ENCODE measurements at regions not wholly inside any gene's neighbourhood (a gene's known extent, or its start where the extent isn't known, plus 50 kb on each side); places are given as distances from the start of the nearest gene placed in this dataset.

DNA sequence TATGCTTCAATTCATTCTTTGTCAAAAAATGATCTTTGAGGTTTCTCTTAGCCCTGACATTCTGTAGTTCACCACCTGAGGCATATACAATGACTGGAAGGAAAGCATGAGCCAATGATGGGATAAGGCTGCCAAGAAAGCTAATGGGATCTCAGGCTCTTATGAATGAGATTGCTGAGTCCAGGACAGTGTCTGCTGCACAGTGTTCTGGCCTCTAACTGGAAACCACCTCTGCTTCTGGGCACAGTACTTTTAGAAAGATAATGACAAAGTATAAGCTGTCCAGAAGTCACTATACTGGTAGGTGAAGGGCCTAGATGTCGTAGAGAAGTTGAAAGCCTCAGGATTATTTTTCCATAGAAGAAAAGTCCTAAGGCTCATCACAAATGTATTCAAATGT is 69.1 kb upstream of the PAPPA start:
- TF ChIP-seq, protein P1, sequence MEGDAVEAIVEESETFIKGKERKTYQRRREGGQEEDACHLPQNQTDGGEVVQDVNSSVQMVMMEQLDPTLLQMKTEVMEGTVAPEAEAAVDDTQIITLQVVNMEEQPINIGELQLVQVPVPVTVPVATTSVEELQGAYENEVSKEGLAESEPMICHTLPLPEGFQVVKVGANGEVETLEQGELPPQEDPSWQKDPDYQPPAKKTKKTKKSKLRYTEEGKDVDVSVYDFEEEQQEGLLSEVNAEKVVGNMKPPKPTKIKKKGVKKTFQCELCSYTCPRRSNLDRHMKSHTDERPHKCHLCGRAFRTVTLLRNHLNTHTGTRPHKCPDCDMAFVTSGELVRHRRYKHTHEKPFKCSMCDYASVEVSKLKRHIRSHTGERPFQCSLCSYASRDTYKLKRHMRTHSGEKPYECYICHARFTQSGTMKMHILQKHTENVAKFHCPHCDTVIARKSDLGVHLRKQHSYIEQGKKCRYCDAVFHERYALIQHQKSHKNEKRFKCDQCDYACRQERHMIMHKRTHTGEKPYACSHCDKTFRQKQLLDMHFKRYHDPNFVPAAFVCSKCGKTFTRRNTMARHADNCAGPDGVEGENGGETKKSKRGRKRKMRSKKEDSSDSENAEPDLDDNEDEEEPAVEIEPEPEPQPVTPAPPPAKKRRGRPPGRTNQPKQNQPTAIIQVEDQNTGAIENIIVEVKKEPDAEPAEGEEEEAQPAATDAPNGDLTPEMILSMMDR (IDR thresholded peaks at IDR 0.05), result no peak
- Histone ChIP-seq H3K27me3 (replicated peaks; ENCODE audit: insufficient read depth) (no peaks in the 10 kb centered on the region), H3K9me3 (no peaks in the 10 kb centered on the region), H3K36me3 (no peaks in the 10 kb centered on the region), H3K27ac (no peak overlapping the region), H3K4me3 (no peak overlapping the region), H3K4me1 (ENCODE audit: control insufficient read depth in 1 of 2, low read depth in 2 of 2) (peaks cover 0 to 16% of the 10 kb centered on the region in 2 donors)
- no peak for ATAC-seq (ENCODE audit: insufficient number of reproducible peaks, low FRiP score, low read depth)
- DNase-seq (ENCODE audit: low spot score), result no peak

GRCh38 chr9:116087246-116087645 is 66.3 kb upstream of the PAPPA start:
- ATAC-seq (ENCODE audit: insufficient number of reproducible peaks, low FRiP score, low read depth), result no peak

GRCh38 chr9:116087751-116088194 is 65.8 kb upstream of the PAPPA start:
- Histone ChIP-seq H3K9me3 (no peaks in the 10 kb centered on the region), H3K36me3 (no peaks in the 10 kb centered on the region), H3K27me3 (replicated peaks; ENCODE audit: insufficient read depth) (no peaks in the 10 kb centered on the region), H3K4me3 (no peak overlapping the region), H3K27ac (no peak overlapping the region), H3K4me1 (ENCODE audit: control insufficient read depth in 1 of 2, low read depth in 2 of 2) (peaks cover 0 to 11% of the 10 kb centered on the region in 2 donors)
- TF ChIP-seq, protein P1 (IDR thresholded peaks at IDR 0.05), result no peak
- ATAC-seq (ENCODE audit: insufficient number of reproducible peaks, low FRiP score, low read depth), result no peak
- no peak for DNase-seq (ENCODE audit: low spot score)

More at GRCh38 chr9:116087246-116087645, 66.3 kb upstream of the PAPPA start:
- peak; percentile 2 for DNase-seq (ENCODE audit: low spot score)
- TF ChIP-seq, protein P1 (IDR thresholded peaks at IDR 0.05), result no peak
- Histone ChIP-seq H3K4me1 (ENCODE audit: control insufficient read depth in 1 of 2, low read depth in 2 of 2) (peaks cover 0 to 11% of the 10 kb centered on the region in 2 donors), H3K9me3 (no peaks in the 10 kb centered on the region), H3K36me3 (no peaks in the 10 kb centered on the region), H3K27me3 (replicated peaks; ENCODE audit: insufficient read depth) (no peaks in the 10 kb centered on the region), H3K27ac (no peak overlapping the region), H3K4me3 (no peak overlapping the region)

- Histone ChIP-seq H3K27ac (no peak overlapping the region), H3K36me3 (no peaks in the 10 kb centered on the region), H3K27me3 (replicated peaks; ENCODE audit: insufficient read depth) (no peaks in the 10 kb centered on the region), H3K4me1 (ENCODE audit: control insufficient read depth in 1 of 2, low read depth in 2 of 2) (peaks cover 0 to 11% of the 10 kb centered on the region in 2 donors), H3K4me3 (no peak overlapping the region), H3K9me3 (no peaks in the 10 kb centered on the region)
- TF ChIP-seq, protein P1 (IDR thresholded peaks at IDR 0.05), result no peak
- no peak for ATAC-seq (ENCODE audit: insufficient number of reproducible peaks, low FRiP score, low read depth)
- no peak for DNase-seq (ENCODE audit: low spot score)
Measured at GRCh38 chr9:116088396-116088795, 65.2 kb upstream of the PAPPA start.

DNA sequence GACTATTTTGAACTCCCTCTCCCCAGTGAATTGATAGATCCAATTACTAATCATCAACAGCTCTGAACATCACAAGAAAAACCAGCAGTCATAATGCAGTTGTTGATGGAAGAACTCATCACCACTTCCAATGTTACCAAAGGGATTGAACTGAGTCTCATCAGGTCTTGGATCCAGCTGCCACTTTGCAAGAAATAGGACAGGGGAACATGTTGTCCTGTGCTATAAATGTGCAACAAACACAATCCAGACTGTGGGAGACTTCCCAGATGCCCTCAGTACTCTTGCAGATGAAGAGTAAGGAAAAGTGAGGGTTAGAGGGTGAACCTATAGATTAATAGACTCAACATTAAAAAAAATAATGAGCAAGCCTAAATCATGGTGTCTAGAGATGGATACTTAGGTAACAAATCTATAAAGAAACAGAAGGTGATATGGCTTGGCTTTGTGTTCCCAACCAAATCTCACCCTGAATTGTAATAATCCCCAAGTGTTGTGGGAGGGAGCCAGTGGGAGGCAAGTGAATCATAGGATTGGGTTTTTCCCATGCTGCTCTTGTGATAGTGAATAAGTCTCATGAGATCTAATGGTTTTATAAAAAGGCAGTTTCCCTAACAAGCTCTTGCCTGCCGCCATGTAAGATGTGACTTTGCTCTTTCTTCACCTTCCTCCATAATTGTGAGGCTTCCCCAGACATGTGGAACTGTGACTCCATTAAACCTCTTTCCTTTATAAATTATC is 63.4 kb upstream of the PAPPA start:
- TF ChIP-seq, protein P1 (IDR thresholded peaks at IDR 0.05), result no peak
- Histone ChIP-seq H3K27me3 (replicated peaks; ENCODE audit: insufficient read depth) (no peaks in the 10 kb centered on the region), H3K9me3 (no peaks in the 10 kb centered on the region), H3K4me1 (ENCODE audit: control insufficient read depth in 1 of 2, low read depth in 2 of 2) (peaks cover 0 to 11% of the 10 kb centered on the region in 2 donors), H3K36me3 (no peaks in the 10 kb centered on the region), H3K27ac (no peak overlapping the region), H3K4me3 (no peak overlapping the region)
- DNase-seq (ENCODE audit: low spot score), result no peak
- no peak for ATAC-seq (ENCODE audit: insufficient number of reproducible peaks, low FRiP score, low read depth)

Data from thoracic aorta (tissue), 2 donors.